Neuronal stem cell (in vitro differentiated cells): ENCODE measurements at regions not wholly inside any gene's neighbourhood (a gene's known extent, or its start where the extent isn't known, plus 50 kb on each side); places are given as distances from the start of the nearest gene placed in this dataset.

ENCODE experiments used
- DNase-seq: peaks from one replicate; pipeline ENCODE4 v3.0.0-alpha.2; 2013; ENCODE audit warnings: low spot score
- H2AFZ ChIP-seq: one replicate; pipeline ENCODE4 v1.6.1; 2013; ENCODE audit warnings: mild to moderate bottlenecking, low read length, inconsistent platforms
- H2AK5ac ChIP-seq: 2 replicates; pipeline ENCODE4 v1.6.1; 2013; ENCODE audit warnings: low read depth, mild to moderate bottlenecking, inconsistent platforms, low read length, moderate library complexity, mixed read lengths
- H2BK120ac ChIP-seq: 2 replicates; pipeline ENCODE4 v1.6.1; 2013; ENCODE audit warnings: low read depth, mild to moderate bottlenecking, inconsistent platforms, low read length, moderate library complexity, mixed read lengths
- H2BK12ac ChIP-seq: one replicate; pipeline ENCODE4 v1.6.1; 2013; ENCODE audit warnings: low read length, inconsistent platforms
- H2BK15ac ChIP-seq: 2 replicates; pipeline ENCODE4 v1.6.1; 2013; ENCODE audit warnings: mild to moderate bottlenecking, low read length, inconsistent platforms, mixed read lengths
- H2BK5ac ChIP-seq: one replicate; pipeline ENCODE4 v1.6.1; 2013; ENCODE audit warnings: inconsistent platforms, mild to moderate bottlenecking, low read length, moderate library complexity
- H3K14ac ChIP-seq: one replicate; pipeline ENCODE4 v1.6.1; 2013; ENCODE audit warnings: low read length, inconsistent platforms
- H3K18ac ChIP-seq: 2 replicates; pipeline ENCODE4 v1.6.1; 2013; ENCODE audit warnings: low read length, inconsistent platforms
- H3K23ac ChIP-seq: 2 replicates; pipeline ENCODE4 v1.6.1; 2013; ENCODE audit warnings: low read depth, mild to moderate bottlenecking, mixed read lengths, low read length, inconsistent platforms; ENCODE audit not compliant: poor library complexity
- H3K27ac ChIP-seq: replicated peaks from 3 replicates; pipeline ENCODE4 v1.5.1; 2013; ENCODE audit warnings: low read length, inconsistent platforms
- H3K27me3 ChIP-seq, 3 experiments: 2 replicates each; pipeline ENCODE4 v1.6.1; 2013; ENCODE audit warnings: low read length in 3 of 3, mild to moderate bottlenecking in 2 of 3, inconsistent platforms in 1 of 3, low read depth in 1 of 3, mixed read lengths in 1 of 3, moderate library complexity in 1 of 3; ENCODE audit not compliant: control insufficient read depth in 3 of 3, insufficient read depth in 3 of 3
- H3K36me3 ChIP-seq, 2 donors: replicated peaks in 1 of 2; 2 replicates each; pipeline ENCODE4 v1.6.1; 2013; ENCODE audit warnings: low read length in 2 of 2; ENCODE audit not compliant: control insufficient read depth in 2 of 2, insufficient read depth in 2 of 2
- H3K4ac ChIP-seq: 2 replicates; pipeline ENCODE4 v1.6.1; 2013; ENCODE audit warnings: inconsistent platforms, mild to moderate bottlenecking, low read length, moderate library complexity
- H3K4me1 ChIP-seq, 2 donors: 1 replicate in 1 of 2; 2 replicates in 1 of 2; pipeline ENCODE4 v1.6.1; 2013; ENCODE audit warnings: low read length in 2 of 2, low read depth in 1 of 2; ENCODE audit not compliant: control insufficient read depth in 2 of 2, insufficient read depth in 1 of 2
- H3K4me2 ChIP-seq: one replicate; pipeline ENCODE4 v1.6.1; 2013; ENCODE audit warnings: mild to moderate bottlenecking, low read length, inconsistent platforms; ENCODE audit not compliant: insufficient read depth, poor library complexity, severe bottlenecking
- H3K4me3 ChIP-seq, 2 donors: 2 replicates each; pipeline ENCODE4 v1.5.1; 2013; ENCODE audit warnings: low read length in 2 of 2, mild to moderate bottlenecking in 2 of 2, inconsistent platforms in 1 of 2, moderate library complexity in 1 of 2
- H3K79me1 ChIP-seq: one replicate; pipeline ENCODE4 v1.6.1; 2013; ENCODE audit warnings: low read depth, mild to moderate bottlenecking, inconsistent platforms, low read length, moderate library complexity
- H3K9ac ChIP-seq: one replicate; pipeline ENCODE4 v1.6.1; 2013; ENCODE audit warnings: mild to moderate bottlenecking, low read depth, low read length, inconsistent platforms; ENCODE audit not compliant: poor library complexity
- H3K9me3 ChIP-seq, 2 donors: replicated peaks in 1 of 2; 2 replicates each; pipeline versions ENCODE3 to v1.6.1; 2013; ENCODE audit warnings: low read length in 2 of 2, mild to moderate bottlenecking in 2 of 2, inconsistent platforms in 1 of 2, low read depth in 1 of 2, mixed read lengths in 1 of 2, moderate library complexity in 1 of 2; ENCODE audit not compliant: control insufficient read depth in 2 of 2, insufficient read depth in 1 of 2
- H4K8ac ChIP-seq: one replicate; pipeline ENCODE4 v1.6.1; 2013; ENCODE audit warnings: low read depth, mild to moderate bottlenecking, inconsistent platforms, low read length, moderate library complexity
- H4K91ac ChIP-seq: one replicate; pipeline ENCODE4 v1.6.1; 2013; ENCODE audit warnings: low read length, low read depth, mild to moderate bottlenecking, inconsistent platforms; ENCODE audit not compliant: poor library complexity
- WGBS, 2 donors: extraction: QIAGEN DNeasy Blood & Tissue Kit; methylation state at CpG; one replicate each; pipeline ENCODE4 v1.1.7; 2013; ENCODE audit warnings: missing lambda C conversion rate in 2 of 2, mixed read lengths in 1 of 2; ENCODE audit not compliant: insufficient read length in 2 of 2, insufficient replicate concordance in 1 of 2; ENCODE audit errors: extremely low coverage in 2 of 2; 5-methylcytosine and 5-hydroxymethylcytosine counted together

- Histone ChIP-seq H2AK5ac (no peak overlapping the region), H3K14ac (no peak overlapping the region), H4K91ac (no peak overlapping the region), H2BK5ac (no peak overlapping the region), H2BK15ac (no peak overlapping the region), H3K18ac (no peak overlapping the region), H3K23ac (no peak overlapping the region), H2AFZ (no peak overlapping the region), H3K4me3 (no peak overlapping the region), H4K8ac (no peak overlapping the region), H3K27me3 (no peaks in the 10 kb centered on the region), H3K4me2 (no peak overlapping the region), H2BK12ac (no peak overlapping the region), H3K79me1 (no peaks in the 10 kb centered on the region), H3K4me1 (no peaks in the 10 kb centered on the region), H3K36me3 (no peaks in the 10 kb centered on the region), H3K4ac (no peak overlapping the region), H3K27ac (no peak overlapping the region), H2BK120ac (no peak overlapping the region), H3K9me3 (peaks cover 0 to 2% of the 10 kb centered on the region in 2 donors), H3K9ac (no peak overlapping the region)
- 100% methylated on average over 1 of the region's 4 CpGs; no CpG with 5 or more reads in 1 of the 2 donors for WGBS, 2 donors
- no peak for DNase-seq
Measured at GRCh38 chr14:21840765-21841164, 167.1 kb upstream of the OR4E1 start.

- Histone ChIP-seq H3K4me2 (no peak overlapping the region), H2AFZ (no peak overlapping the region), H3K4ac (no peak overlapping the region), H2BK120ac (no peak overlapping the region), H3K14ac (no peak overlapping the region), H4K91ac (no peak overlapping the region), H3K4me1 (no peaks in the 10 kb centered on the region), H3K27ac (no peak overlapping the region), H3K27me3 (no peaks in the 10 kb centered on the region), H2BK15ac (no peak overlapping the region), H3K18ac (no peak overlapping the region), H3K4me3 (no peak overlapping the region), H3K9ac (no peak overlapping the region), H2BK12ac (no peak overlapping the region), H2AK5ac (no peak overlapping the region), H2BK5ac (no peak overlapping the region), H3K79me1 (peaks cover 2% of the 10 kb centered on the region), H3K9me3 (peaks cover 0 to 4% of the 10 kb centered on the region in 2 donors), H3K36me3 (no peaks in the 10 kb centered on the region), H3K23ac (no peak overlapping the region), H4K8ac (no peak overlapping the region)
- no peak for DNase-seq
- no CpG with 5 or more reads among the region's 4 CpGs for WGBS, 2 donors
Measured at GRCh38 chr14:21833836-21834235, 160.2 kb upstream of the OR4E1 start.

- H2BK5ac ChIP-seq = no peak overlapping the region
- DNase-seq = no peak
- no peak overlapping the region for H2BK120ac ChIP-seq
- H3K18ac ChIP-seq = no peak overlapping the region
- H3K79me1 ChIP-seq = no peaks in the 10 kb centered on the region
- H3K9ac ChIP-seq = no peak overlapping the region
- no peaks in the 10 kb centered on the region for H3K36me3 ChIP-seq
- no peaks in the 10 kb centered on the region for H3K4me1 ChIP-seq
- no peak overlapping the region for H4K91ac ChIP-seq
- H2AK5ac ChIP-seq = no peak overlapping the region
- no peak overlapping the region for H2BK12ac ChIP-seq
- H3K27ac ChIP-seq = no peak overlapping the region
- no peak overlapping the region for H2AFZ ChIP-seq
- H2BK15ac ChIP-seq = no peak overlapping the region
- H3K9me3 ChIP-seq = no peaks in the 10 kb centered on the region
- H3K4ac ChIP-seq = no peak overlapping the region
- WGBS, 2 donors = no CpG with 5 or more reads among the region's 7 CpGs
- H3K14ac ChIP-seq = no peak overlapping the region
- H3K23ac ChIP-seq = no peak overlapping the region
- no peak overlapping the region for H3K4me2 ChIP-seq
- no peaks in the 10 kb centered on the region for H3K27me3 ChIP-seq
- no peak overlapping the region for H3K4me3 ChIP-seq
- no peak overlapping the region for H4K8ac ChIP-seq
Measured at GRCh38 chr14:21825845-21826244, 152.2 kb upstream of the OR4E1 start.

- Histone ChIP-seq H3K27me3 (no peaks in the 10 kb centered on the region), H3K36me3 (no peaks in the 10 kb centered on the region), H3K27ac (no peak overlapping the region), H3K14ac (no peak overlapping the region), H3K79me1 (no peaks in the 10 kb centered on the region), H3K9ac (no peak overlapping the region), H2AK5ac (no peak overlapping the region), H2AFZ (no peak overlapping the region), H2BK15ac (no peak overlapping the region), H2BK5ac (no peak overlapping the region), H3K18ac (no peak overlapping the region), H3K4me1 (no peaks in the 10 kb centered on the region), H2BK120ac (no peak overlapping the region), H2BK12ac (no peak overlapping the region), H3K4me2 (no peak overlapping the region), H4K8ac (no peak overlapping the region), H3K23ac (no peak overlapping the region), H3K4ac (no peak overlapping the region), H3K9me3 (no peaks in the 10 kb centered on the region), H3K4me3 (no peak overlapping the region), H4K91ac (no peak overlapping the region)
- peak; percentile 17 for DNase-seq
- WGBS, 2 donors = no CpG with 5 or more reads among the region's 4 CpGs
Measured at GRCh38 chr14:21825149-21825743, 151.6 kb upstream of the OR4E1 start.
